ENCODE measurements at regions not wholly inside any gene's neighbourhood (a gene's known extent, or its start where the extent isn't known, plus 50 kb on each side); places are given as distances from the start of the nearest gene placed in this dataset.
"Not testable (repeated sequence)": the region's sequence is repeated elsewhere in the genome, so short reads cannot be mapped to it uniquely, and the experiment has no call there.

DNA sequence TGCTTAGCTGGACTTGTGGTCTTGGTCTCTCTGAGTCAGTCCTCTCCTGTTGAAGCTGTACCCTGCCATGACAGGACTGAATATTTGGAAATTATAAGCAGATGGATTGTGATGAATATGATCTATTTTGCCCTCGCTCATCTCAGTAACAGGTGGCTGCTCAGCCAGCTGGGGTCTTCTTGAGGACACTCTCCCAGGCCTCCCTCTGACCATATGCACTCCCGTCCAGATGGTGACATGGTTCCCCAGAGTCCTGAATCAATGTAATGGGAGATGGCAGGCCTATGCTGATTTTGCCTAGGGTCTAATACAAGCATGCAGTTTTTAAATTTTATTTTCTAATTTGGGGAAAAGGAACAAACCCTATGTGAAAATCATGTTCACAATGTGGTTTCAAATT lies 63.1 kb upstream of the TRHDE start:
- ChIA-PET CTCF (no interaction called here), POLR2A (no interaction called here)
- H3K4me3 ChIP-seq (ENCODE audit: low read depth, low read length), result no peak overlapping the region
- TF ChIP-seq, protein P1, sequence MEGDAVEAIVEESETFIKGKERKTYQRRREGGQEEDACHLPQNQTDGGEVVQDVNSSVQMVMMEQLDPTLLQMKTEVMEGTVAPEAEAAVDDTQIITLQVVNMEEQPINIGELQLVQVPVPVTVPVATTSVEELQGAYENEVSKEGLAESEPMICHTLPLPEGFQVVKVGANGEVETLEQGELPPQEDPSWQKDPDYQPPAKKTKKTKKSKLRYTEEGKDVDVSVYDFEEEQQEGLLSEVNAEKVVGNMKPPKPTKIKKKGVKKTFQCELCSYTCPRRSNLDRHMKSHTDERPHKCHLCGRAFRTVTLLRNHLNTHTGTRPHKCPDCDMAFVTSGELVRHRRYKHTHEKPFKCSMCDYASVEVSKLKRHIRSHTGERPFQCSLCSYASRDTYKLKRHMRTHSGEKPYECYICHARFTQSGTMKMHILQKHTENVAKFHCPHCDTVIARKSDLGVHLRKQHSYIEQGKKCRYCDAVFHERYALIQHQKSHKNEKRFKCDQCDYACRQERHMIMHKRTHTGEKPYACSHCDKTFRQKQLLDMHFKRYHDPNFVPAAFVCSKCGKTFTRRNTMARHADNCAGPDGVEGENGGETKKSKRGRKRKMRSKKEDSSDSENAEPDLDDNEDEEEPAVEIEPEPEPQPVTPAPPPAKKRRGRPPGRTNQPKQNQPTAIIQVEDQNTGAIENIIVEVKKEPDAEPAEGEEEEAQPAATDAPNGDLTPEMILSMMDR (IDR thresholded peaks at IDR 0.05; ENCODE audit: insufficient read depth, low read length, missing control alignments), result no peak
- no peak for DNase-seq (ENCODE audit: low read depth, low spot score)

DNA sequence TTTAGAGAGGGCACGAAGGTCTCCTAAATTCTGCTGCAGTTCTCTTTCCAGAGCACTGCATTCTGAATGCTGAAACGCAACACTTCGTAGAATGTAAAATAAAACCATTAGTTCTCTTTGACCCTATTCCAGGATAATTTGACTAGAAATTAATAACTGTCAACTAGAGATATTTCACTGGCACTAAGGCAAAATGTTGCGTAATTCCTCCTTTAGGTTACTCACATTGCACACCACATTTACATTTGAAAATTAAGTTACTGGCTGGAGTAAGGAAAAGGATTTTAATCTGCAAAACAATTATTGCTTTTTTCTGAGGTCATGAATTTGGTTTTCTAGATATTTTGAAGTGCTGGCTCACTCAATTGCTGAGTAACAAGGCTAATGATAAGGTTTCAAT lies 58.0 kb upstream of the TRHDE start:
- CTCF ChIA-PET, result no interaction called here
- POLR2A ChIA-PET, result no interaction called here
- DNase-seq (ENCODE audit: low read depth, low spot score), result no peak
- TF ChIP-seq, protein P1 (IDR thresholded peaks at IDR 0.05; ENCODE audit: insufficient read depth, low read length, missing control alignments), result no peak
- no peak overlapping the region for H3K4me3 ChIP-seq (ENCODE audit: low read depth, low read length)

DNA sequence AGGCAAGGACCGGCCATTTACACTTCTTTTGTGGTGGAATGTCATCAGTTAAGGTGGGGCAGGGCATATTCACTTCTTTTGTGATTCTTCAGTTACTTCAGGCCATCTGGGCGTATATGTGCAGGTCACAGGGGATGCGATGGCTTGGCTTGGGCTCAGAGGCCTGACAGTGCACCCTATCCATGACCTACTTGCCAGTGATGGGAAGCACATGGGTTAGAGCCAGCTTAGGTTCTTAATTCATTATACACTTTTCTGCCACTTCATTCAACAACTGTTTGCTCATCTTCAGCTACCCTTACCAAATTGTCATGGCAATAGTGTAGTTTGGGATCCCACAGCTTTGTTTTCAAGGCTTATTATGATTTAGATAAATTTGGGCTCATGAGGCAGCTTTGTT lies 56.9 kb upstream of the TRHDE start:
- H3K4me3 ChIP-seq (ENCODE audit: low read depth, low read length); POLR2A ChIA-PET; CTCF ChIA-PET: not testable (repeated sequence)

DNA sequence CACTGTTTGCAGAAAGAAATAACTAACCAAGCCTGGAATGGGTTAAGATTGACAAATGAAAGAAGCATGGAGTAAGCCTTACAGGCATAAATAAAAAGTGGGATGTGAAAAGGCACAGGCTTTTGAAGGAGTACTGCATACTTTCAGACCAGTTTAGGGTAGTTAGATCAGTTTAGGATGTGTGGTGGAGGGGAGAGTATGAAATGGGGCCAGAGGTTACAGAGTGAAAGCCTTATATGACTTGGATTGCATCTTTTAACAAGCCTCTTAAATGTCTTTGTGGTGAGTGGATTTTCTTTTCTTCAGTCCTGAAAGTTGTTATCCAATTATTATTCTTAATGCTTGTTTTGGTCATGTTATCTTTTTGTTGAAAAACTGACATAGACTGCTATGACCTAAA lies 52.2 kb upstream of the TRHDE start:
- POLR2A ChIA-PET, result no interaction called here

More for the DNA sequence above, 56.9 kb upstream of the TRHDE start:
- DNase-seq (ENCODE audit: low read depth, low spot score), result not testable (repeated sequence)

More for the DNA sequence above, 52.2 kb upstream of the TRHDE start:
- TF ChIP-seq, protein P1 (IDR thresholded peaks at IDR 0.05; ENCODE audit: insufficient read depth, low read length, missing control alignments), result no peak
- H3K4me3 ChIP-seq (ENCODE audit: low read depth, low read length), result no peak overlapping the region
- DNase-seq (ENCODE audit: low read depth, low spot score), result no peak
- CTCF ChIA-PET, result no interaction called here
